Epithelial cell of proximal tubule (primary cell): ENCODE measurements at regions not wholly inside any gene's neighbourhood (a gene's known extent, or its start where the extent isn't known, plus 50 kb on each side); places are given as distances from the start of the nearest gene placed in this dataset.

Source experiments
- DNase-seq: peaks from one replicate; pipeline ENCODE4 v3.0.0-alpha.2; 2011; ENCODE audit warnings: low read depth
- H3K4me3 ChIP-seq: 2 replicates; pipeline ENCODE4 v1.5.1; 2011; ENCODE audit warnings: low read depth, mild to moderate bottlenecking, low read length
- CTCF ChIP-seq: conservative IDR thresholded peaks from 2 replicates; pipeline ENCODE4 v1.5.1; 2012; ENCODE audit warnings: low read depth, mild to moderate bottlenecking, low read length

- DNase-seq = no peak
- H3K4me3 ChIP-seq = no peak overlapping the region
- no peak for TF ChIP-seq CTCF
Measured at GRCh38 chr20:48172357-48172702, 387.0 kb upstream of the SULF2 start.

- no peak for DNase-seq
- TF ChIP-seq CTCF = no peak
- H3K4me3 ChIP-seq = no peak overlapping the region
Measured at GRCh38 chr20:48171626-48172356, 386.5 kb upstream of the SULF2 start.

GRCh38 chr20:48171071-48171470, 385.8 kb upstream of the SULF2 start:
- H3K4me3 ChIP-seq = no peak overlapping the region
- no peak for DNase-seq
- no peak for TF ChIP-seq CTCF

GRCh38 chr20:48170625-48171024, 385.3 kb upstream of the SULF2 start:
- TF ChIP-seq CTCF = no peak
- H3K4me3 ChIP-seq = no peak overlapping the region
- no peak for DNase-seq

GRCh38 chr20:48169650-48170225, 384.5 kb upstream of the SULF2 start:
- no peak for DNase-seq

GRCh38 chr20:48166082-48166835, 381.0 kb upstream of the SULF2 start:
- no peak for DNase-seq
- TF ChIP-seq CTCF = no peak
- H3K4me3 ChIP-seq = no peak overlapping the region

More at GRCh38 chr20:48169650-48170225, 384.5 kb upstream of the SULF2 start:
- no peak for TF ChIP-seq CTCF
- no peak overlapping the region for H3K4me3 ChIP-seq

- TF ChIP-seq CTCF = no peak
- no peak overlapping the region for H3K4me3 ChIP-seq
- no peak for DNase-seq
Measured at GRCh38 chr20:48165401-48165685, 380.1 kb upstream of the SULF2 start.
